Fibroblast of lung (primary cell): ENCODE measurements at regions not wholly inside any gene's neighbourhood (a gene's known extent, or its start where the extent isn't known, plus 50 kb on each side); places are given as distances from the start of the nearest gene placed in this dataset.

Source experiments
- EZH2 ChIP-seq: IDR thresholded peaks from 2 replicates; pipeline ENCODE4 v1.5.1; 2012; ENCODE audit warnings: low read length, control low read depth, mild to moderate bottlenecking; ENCODE audit errors: missing control alignments
- TF ChIP-seq, protein P1 (sequence below), 2 donors: IDR thresholded peaks in 1 of 2; conservative IDR thresholded peaks in 1 of 2; 1 replicate in 1 of 2; 2 replicates in 1 of 2; pipeline ENCODE4 v1.5.1; 2011 to 2012; ENCODE audit warnings: low read length in 2 of 2, control low read depth in 1 of 2, inconsistent platforms in 1 of 2, low read depth in 1 of 2, mild to moderate bottlenecking in 1 of 2

GRCh38 chr10:131667047-131667446, 233.8 kb upstream of the PPP2R2D start:
- TF ChIP-seq, protein P1, sequence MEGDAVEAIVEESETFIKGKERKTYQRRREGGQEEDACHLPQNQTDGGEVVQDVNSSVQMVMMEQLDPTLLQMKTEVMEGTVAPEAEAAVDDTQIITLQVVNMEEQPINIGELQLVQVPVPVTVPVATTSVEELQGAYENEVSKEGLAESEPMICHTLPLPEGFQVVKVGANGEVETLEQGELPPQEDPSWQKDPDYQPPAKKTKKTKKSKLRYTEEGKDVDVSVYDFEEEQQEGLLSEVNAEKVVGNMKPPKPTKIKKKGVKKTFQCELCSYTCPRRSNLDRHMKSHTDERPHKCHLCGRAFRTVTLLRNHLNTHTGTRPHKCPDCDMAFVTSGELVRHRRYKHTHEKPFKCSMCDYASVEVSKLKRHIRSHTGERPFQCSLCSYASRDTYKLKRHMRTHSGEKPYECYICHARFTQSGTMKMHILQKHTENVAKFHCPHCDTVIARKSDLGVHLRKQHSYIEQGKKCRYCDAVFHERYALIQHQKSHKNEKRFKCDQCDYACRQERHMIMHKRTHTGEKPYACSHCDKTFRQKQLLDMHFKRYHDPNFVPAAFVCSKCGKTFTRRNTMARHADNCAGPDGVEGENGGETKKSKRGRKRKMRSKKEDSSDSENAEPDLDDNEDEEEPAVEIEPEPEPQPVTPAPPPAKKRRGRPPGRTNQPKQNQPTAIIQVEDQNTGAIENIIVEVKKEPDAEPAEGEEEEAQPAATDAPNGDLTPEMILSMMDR (conservative IDR thresholded peaks at IDR 0.05 in 1 of 2, IDR thresholded peaks at IDR 0.05 in 1 of 2; ENCODE audit: low read depth in 1 of 2, low read length in 2 of 2) = no peak
- no peak for TF ChIP-seq EZH2
